GM21717 (cell line): ENCODE measurements at regions not wholly inside any gene's neighbourhood (a gene's known extent, or its start where the extent isn't known, plus 50 kb on each side); places are given as distances from the start of the nearest gene placed in this dataset.

ENCODE experiments used
- ATAC-seq: cut with Tn5 transposase; IDR thresholded peaks from one replicate; pipeline ENCODE4 v1.9.1; 2021; ENCODE audit warnings: mild to moderate bottlenecking, moderate library complexity; ENCODE audit not compliant: unreplicated experiment

DNA sequence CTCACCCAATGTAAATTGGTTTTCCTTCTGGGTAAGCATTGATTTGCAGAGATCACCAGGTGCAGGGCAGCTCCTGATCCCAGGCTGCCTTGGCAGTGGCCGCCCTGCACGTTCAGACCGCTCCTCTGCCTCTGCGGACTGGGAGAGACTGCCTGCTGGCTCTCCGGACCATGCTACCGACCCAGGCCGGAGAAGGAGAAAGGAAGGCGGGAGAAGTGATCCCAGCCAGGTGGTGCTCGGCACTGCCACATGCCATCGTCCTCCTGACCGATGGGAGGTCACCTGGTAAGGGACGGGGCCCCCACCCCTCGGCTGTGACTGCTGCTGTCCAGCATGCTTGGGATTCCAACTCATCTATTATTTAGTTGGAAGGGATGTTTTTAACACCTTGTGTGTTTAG, 108.1 kb upstream of the POU3F3 start:
- no peak for ATAC-seq

DNA sequence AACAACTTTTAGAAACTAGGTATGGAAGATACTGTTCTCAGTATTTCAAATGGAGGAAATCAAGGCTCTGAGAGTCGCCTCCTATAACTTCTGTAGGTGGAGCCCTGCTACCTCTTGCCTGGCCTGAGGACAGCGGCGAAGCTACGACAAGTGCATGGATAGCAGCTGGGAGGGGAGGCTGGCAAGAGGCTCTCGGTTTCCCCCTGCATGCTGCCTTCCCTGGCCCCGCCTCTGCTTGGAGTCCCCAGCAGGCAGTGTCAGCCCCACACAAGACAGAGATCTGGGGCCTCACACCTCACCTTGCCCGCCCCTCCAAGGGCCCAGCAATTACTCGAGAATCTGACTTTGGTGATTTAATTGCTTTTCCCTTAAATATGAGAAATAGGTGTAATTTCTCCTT, 107.6 kb upstream of the POU3F3 start:
- ATAC-seq: no peak

DNA sequence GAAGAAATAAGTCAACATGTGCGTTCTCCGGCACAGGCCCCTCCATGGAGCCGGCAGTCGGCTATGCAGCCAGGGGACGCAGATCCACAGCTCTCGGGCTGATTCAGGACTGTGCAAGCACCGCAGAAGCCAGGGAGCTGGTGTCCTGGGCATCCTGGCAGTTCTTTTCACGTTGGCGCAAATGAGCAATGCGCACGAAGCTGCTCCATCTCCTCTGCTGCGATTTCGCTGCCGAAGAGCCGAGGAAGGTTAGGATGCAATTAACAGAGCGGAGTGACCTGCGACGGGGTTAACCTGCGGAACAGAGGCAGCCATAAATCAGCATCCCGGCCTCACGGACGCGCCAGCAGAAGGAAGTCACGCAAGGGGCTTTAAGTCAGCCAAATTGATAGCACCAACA, 107.1 kb upstream of the POU3F3 start:
- ATAC-seq: no peak

DNA sequence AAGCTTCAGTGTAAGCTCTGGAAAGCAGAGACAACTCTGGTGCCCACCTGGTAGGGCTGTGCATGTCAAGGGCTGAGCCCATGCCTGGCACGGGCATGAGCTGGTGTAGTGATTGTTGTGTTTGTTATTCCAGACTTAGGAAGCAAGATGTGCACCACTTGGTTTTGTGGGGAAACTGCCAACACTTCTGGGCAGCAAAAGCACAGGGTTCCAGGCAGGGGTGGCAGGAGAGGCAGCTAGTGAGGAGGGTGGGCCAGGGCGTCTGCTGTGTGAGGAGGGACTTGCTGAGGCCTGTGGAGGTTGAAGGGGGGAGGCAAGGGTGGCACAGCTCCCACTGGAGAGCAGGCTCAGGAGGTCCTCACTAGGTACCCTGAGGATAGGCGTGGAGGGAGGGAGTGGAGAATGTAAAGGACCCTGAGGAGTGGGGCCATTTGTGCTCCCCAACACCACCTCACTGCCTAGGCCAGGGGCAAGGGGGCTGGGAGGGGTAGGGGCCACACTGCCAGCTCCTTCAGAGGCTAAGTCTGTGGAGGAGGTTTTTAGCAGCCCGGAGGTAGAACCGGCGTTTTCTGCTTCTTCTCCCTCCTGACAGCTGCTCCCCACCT, 104.0 kb upstream of the POU3F3 start:
- no peak for ATAC-seq

DNA sequence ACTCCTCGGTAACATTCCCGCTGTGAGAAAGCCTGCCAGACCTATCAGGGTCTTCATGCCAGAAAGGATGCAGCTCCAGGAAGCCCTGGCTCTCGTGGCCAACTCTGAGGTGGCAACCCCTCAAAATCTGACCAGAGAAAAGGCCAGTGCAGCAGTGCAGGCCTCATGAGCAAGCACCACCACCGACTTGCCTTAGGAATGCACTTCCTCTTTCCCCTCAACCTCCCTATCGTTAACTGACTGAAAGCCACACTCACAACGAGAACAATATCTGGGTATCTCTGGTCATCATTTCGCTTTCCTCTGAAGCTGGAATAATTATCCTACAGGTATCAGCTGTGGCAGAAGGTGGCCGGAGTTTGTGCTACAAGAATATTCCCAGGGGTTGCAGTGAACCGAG, 101.4 kb upstream of the POU3F3 start:
- no peak for ATAC-seq

DNA sequence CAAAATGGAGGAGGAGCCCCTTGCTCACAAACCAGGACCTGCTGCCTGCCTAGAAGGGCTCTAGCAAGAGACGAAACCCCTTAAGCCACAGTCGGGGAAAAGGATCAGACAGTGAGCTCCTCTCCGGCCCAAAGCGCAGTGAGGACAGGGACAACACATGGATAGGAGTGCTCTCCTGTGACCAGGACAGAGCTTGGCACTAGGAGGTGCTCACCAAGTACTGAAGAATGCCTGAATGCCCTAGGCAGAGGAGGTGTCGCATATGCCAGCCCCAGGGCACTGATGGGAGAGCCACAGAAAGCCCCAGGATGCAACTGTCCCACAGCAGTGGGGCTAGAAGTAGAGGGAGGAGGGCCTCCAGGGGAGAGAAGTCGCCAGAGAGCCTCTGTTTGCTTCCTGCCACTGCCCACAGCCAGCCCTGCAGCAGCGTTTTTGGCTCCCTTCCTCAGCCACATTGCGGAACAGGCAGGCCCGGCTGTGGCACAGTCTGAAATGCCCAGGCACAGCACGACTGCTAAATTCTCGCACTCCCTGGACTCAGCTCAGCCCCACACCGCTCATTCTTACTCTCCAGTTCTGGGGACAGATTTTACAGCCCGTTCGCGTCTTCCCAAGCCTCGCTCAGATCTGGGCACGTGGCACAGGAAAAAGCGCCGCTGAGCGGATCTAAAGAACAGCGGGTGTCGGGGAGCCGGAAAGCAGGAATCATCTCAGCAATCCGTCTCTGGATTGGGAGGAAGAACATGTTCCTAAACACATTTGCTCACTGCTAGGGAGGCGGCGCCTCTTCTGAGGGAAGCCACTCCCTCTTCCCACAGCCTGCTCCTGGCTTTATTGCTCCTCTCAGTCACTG, 98.7 kb upstream of the POU3F3 start:
- no peak for ATAC-seq

DNA sequence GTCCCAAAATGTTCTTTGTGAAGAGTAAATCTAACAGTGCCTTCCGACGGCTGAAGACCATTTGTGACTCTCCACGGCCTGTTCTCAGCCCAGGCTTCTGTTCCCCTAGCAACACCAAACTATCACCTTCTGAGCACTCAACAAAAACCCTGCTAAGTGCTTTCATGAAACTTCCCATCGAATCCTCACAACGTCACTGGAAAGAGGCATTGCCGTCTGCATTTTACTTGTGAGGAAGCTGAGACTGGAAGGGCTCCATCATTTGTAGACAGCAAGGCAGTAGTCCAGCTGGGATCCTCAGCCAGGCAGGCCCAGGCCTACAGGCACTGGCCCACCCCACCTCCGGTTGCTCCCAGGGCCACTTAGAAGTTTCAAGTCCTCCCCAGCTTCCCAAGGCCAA, 97.8 kb upstream of the POU3F3 start:
- no peak for ATAC-seq

DNA sequence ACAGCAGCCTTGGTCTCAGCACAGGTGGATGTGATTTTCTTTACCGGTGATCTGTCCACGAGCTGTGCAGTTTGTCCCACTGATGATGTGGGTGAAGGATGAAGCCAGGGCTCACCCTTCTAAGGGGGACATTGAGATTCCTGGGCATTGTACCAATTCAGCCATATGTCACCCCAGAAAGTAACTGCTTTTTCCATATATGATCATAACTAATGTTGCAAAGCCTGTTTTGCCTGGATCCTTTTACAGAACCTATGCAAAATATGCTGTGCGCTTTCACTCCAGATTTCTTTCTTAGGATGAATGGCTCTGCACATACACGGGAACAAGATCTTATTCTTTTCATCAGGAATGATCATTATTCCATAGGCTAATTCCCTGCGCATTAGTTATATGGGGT, 96.9 kb upstream of the POU3F3 start:
- ATAC-seq: no peak

DNA sequence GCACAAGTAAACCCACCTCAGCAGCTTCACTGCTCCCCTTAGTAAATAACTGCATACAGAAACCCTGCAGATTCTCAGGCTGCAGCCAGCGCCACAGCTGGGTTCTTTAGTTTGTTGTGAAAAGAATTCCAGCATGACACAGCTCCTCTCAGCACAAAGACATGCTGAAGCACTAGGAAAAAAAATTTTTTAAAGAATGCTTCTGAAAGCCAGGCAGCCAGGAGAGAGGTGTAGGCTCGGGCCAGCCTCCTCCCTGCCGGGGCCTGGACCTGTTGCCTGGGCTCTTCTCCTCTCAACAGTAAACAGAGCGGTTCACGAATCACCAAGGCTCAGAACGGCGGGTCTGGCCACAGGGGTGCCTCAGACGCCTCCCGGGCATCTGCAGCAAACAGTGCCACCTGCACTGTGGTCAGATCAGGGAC, 95.7 kb upstream of the POU3F3 start:
- no peak for ATAC-seq

DNA sequence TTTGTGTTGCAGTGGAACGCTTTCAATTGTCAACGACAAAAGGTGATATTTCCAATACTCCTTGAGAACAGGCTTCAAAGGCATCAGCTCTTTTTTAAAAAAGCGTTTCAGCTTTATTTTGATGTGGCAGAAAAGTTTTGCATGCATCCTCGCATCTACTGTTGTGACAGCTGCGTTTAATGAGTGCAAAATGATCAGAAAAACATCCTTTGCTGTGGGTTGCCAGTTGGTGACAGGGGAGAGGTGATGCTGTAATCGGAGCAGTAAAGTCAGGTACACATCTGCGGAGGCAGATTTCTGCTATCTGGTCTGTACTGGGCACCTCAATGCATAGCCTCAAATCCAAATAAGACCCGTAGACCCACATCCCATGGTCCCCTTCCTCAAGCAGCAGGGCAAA, 91.9 kb upstream of the POU3F3 start:
- no peak for ATAC-seq

DNA sequence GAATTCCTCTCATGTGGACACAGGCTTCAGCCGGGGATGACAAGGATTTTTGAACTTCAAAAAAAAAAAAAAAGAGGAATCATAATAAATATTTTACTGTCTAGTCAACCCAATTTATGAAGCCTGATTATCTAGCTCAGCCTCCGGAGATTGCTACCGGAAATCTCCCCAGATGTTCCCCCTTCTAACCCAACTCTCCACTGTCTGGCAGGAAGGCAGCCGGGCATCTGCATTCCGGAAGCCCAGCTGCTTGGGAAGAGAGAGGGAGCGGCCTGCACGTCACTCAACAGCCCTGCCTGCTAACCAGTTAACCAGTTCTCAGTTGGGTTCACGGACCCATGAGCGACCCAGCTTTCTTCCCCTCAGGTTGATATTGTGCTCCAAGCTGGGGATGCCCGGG, 87.2 kb upstream of the POU3F3 start:
- ATAC-seq: no peak

DNA sequence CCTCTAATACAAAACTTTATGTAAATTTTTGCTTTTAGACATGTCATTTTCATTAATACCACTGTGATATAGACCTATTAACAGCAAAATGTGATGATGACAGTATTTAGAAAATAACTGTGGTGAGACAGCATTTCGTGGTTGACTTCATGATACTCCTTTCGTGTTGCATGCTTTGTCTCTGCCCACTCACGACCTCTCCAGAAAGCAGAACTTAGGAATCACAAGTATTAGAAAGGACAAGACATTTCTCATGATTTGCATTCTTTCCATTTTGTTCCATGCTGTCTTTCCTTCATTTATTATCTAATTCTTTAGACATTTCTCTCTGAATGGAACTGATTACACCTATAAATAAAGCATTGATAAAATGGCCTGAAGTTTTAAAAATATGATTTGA, 85.2 kb upstream of the POU3F3 start:
- no peak for ATAC-seq

DNA sequence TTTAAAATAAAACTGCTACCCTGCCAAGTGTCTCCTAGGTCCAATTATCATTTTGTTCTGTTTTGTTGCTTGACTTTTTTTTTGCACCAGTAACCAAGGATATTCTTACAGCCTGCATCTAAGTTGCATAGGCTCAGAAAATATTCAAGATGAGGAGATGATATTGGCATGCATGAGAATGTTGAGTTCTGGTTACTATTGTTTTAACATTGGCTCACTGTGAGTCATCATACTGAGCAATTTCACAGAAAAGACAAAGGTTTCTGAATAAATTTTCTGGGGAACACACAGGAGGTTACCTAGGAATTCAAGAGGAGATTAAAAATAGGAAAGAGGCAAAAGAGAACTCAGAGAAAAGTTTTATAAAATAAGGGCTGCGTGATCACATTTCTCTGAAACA, 84.8 kb upstream of the POU3F3 start:
- no peak for ATAC-seq

DNA sequence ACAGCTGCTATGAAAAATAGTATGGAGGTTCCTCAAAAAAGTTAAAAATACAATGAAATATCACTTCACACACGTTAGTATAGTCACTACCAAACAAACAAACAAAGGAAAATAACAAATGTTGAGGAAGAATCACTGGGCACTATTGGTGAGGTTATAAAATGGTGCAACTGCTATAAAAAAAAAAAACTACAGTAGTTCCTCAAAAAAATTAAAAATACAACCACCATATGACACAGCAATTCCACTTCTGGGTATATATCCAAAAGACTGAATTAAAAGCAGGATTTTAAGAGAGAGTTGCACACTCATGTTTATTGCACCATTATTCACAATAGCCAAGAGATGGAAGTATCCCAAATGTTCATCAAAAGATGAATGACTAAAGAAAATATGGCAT, 80.9 kb upstream of the POU3F3 start:
- no peak for ATAC-seq

DNA sequence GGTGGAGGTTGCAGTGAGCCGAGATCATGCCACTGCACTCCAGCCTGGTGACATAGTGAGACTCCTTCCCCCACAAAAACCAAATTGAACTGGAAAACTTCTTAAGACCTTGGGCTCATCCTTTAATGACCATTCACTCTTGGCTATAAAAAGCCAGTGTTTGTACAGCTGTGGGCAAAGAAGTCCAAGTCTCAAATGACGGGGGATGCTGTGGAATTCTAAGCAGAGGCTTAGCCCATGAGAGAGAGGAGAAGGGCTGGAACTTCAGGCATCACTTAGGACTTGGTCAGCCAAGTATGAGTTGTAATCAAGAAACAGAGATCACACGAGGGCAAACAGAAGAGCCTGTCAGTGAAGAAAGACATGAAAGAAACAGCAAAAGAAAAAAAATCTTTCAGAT, 79.3 kb upstream of the POU3F3 start:
- no peak for ATAC-seq

DNA sequence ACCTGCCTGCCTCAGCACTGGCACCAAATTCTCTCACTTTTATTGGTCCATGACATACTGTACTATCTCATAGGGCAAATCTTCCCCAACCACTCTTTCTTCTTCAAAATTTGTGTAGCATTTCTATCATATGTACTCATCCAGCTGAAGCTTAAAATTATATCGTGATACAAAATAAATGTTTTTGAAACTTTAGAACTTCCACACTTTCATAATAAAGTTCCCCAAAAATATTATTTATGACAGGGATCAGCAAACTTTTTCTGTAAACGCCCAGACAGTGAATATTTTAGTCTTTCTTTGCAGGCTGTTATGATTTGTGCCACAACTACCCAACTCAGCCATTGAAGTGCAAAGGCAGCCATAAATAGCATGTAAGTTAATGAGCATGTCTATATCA, 76.2 kb upstream of the POU3F3 start:
- ATAC-seq: no peak

DNA sequence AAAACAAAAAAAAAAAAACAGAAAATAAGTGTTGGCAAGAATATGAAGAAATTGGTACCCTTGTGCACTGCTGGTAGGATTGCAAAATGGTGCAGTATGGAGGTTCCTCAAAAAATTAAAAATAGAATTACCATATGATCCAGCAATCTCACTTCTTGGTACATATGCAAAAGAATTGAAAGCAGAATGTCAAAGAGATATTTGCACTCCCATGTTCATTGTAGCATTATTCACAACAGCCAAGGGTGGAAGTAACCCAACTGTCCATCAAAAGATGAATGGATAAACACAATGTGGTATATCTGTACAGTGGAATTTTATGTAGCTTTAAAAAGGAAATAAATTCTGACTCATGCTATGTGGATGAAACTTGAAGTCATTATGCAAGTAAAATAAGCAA, 72.8 kb upstream of the POU3F3 start:
- ATAC-seq: no peak

DNA sequence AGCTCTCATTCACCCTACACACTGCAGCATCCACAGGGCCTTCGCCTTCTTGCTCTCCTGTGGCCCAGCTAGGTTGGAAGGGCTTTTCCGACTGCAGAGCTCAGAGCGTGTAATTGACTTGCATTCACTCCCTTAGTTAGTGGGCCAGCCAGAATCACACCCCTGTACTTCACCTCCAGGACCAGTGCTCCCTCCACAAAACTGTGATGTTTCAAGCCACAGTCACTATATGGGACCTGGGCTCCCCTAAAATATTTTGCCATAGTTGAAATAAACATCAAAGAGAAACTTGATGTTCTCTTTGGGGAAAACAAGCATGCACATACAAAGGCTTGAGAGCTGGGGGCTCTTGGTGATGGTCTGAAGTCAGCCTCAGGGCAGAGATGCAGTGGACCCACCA, 69.7 kb upstream of the POU3F3 start:
- ATAC-seq: no peak

DNA sequence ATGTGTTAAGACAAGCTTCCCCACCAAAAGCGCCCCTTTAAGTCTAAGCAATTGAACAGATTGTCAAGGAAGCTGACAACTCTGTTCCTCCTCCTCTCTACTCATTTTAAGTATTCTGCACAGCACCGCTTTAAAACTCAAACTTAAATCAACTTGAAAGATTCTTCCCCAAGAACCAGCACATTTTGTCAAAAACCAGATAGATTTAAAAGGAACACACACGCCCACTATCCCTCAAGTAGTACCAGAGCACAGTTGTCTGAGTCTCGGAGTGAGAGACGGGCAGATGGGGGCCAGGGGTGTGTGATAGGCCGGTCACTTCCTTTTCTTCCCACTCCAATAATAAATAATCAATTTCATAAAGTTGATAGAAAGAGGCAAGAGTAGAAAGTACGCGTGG, 67.7 kb upstream of the POU3F3 start:
- ATAC-seq: no peak

DNA sequence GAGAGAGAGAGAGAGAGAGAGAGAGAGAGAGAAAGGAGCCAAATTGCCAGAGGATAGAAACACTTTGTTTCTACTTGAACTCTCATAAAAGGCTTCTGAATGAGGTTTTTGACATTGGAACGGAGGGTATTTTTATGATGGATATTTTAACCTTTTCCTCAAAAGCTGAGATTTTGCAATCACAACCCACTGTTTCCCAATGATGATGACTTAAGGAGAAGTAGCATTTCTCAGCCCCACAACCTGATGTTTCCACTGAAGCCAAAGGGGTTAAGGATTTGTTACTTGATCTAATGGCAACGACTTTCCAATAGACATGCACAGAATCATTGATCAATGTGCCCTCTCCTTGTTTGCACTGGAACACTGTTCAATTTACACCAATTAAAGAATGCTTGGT, 67.1 kb upstream of the POU3F3 start:
- no peak for ATAC-seq

DNA sequence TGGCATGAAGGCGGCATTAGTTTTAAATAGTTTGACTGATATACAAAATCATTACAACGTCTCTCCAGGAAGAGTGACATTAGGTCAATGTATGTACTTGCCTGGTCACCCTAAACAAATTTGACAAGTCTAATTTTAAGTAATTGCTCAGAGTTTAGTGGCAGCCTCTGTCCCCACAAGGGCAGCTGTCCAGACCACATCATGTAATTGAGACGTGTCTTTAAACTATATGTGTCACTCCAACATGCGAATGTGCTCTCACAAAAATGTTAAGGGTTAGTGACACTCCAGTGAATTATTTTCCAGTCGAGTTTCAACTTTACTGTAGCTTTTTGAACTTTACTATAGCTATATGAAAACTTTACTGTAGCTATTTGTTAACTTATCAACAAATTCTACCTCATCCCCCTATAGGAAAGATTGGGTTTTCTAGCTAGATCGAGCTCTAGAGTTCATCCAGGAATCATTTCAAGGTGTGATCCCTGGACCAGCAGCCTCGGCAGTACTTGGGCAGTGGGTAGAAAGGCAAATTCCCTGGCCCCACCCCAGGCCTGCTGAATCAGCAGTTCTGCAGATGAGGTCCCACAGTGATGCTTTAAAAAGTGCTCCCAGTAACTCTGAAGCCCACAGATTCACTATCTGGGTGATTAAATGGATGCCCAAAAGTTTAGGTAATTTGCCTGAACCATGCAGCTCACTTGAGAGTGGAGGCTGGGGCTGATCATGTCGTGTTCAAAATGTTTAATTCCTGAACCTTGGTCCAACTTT, 66.4 kb upstream of the POU3F3 start:
- ATAC-seq: no peak
